GM12873 (cell line): ENCODE measurements at regions not wholly inside any gene's neighbourhood (a gene's known extent, or its start where the extent isn't known, plus 50 kb on each side); places are given as distances from the start of the nearest gene placed in this dataset.

ENCODE experiments used
- TF ChIP-seq, protein P1 (sequence below): IDR thresholded peaks from 2 replicates; pipeline ENCODE4 v1.5.1; 2012; ENCODE audit warnings: low read depth, mild to moderate bottlenecking, moderate library complexity, low read length, control low read depth; ENCODE audit not compliant: insufficient read depth; ENCODE audit errors: missing control alignments

- TF ChIP-seq, protein P1, sequence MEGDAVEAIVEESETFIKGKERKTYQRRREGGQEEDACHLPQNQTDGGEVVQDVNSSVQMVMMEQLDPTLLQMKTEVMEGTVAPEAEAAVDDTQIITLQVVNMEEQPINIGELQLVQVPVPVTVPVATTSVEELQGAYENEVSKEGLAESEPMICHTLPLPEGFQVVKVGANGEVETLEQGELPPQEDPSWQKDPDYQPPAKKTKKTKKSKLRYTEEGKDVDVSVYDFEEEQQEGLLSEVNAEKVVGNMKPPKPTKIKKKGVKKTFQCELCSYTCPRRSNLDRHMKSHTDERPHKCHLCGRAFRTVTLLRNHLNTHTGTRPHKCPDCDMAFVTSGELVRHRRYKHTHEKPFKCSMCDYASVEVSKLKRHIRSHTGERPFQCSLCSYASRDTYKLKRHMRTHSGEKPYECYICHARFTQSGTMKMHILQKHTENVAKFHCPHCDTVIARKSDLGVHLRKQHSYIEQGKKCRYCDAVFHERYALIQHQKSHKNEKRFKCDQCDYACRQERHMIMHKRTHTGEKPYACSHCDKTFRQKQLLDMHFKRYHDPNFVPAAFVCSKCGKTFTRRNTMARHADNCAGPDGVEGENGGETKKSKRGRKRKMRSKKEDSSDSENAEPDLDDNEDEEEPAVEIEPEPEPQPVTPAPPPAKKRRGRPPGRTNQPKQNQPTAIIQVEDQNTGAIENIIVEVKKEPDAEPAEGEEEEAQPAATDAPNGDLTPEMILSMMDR, result no peak
Observed at GRCh38 chr14:86115972-86116371, 586.0 kb downstream of the FLRT2 start.

GRCh38 chr14:86104691-86105265 is 574.8 kb downstream of the FLRT2 start:
- TF ChIP-seq, protein P1, result no peak

DNA sequence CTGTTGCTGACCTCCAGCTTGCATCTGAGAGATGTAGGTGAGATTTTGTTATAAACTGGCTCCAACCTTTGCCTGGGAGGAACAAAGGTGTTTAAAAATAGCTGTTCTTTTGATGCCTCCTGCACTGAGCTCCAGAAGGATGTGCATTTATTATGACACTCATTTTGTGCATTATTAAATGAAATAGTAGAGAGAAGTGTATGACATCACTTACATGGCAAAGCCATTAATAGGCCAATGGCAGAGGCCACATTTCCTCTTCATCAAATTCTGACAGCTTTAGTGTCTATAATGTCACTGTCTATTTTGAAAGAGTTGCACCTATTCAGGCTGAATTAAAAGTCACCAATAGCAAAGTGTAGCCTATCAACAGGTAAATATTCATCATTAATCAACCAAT is 564.6 kb downstream of the FLRT2 start:
- TF ChIP-seq, protein P1, result no peak

DNA sequence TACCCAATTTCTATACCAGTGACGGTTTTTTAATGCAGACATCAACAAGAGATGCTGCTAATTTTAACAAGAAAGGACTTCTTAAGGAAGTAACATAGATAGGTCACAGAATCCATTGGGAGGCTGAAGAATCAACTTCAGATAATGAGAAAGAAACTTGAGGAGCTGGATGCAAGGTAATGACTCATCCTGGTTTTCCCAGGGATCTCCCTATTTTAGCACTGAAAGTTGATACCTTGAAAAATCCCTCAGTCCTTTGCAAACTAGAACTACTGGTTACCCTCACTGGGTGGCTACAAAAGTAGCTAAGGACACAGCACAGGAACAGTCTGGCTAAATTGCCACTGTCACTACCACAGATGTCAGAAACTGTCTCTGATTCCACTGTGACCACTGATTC is 561.9 kb downstream of the FLRT2 start:
- TF ChIP-seq, protein P1, result no peak

GRCh38 chr14:86088156-86088555 is 558.2 kb downstream of the FLRT2 start:
- TF ChIP-seq, protein P1, result no peak

GRCh38 chr14:86087377-86087776 is 557.4 kb downstream of the FLRT2 start:
- TF ChIP-seq, protein P1, result no peak

- TF ChIP-seq, protein P1, result no peak
Observed at GRCh38 chr14:86086962-86087361, 557.0 kb downstream of the FLRT2 start.
